ENCODE measurements at regions not wholly inside any gene's neighbourhood (a gene's known extent, or its start where the extent isn't known, plus 50 kb on each side); places are given as distances from the start of the nearest gene placed in this dataset.

GRCh38 chr14:82084813-82085212, 551.2 kb upstream of the SEL1L start:
- TF ChIP-seq, protein P1, sequence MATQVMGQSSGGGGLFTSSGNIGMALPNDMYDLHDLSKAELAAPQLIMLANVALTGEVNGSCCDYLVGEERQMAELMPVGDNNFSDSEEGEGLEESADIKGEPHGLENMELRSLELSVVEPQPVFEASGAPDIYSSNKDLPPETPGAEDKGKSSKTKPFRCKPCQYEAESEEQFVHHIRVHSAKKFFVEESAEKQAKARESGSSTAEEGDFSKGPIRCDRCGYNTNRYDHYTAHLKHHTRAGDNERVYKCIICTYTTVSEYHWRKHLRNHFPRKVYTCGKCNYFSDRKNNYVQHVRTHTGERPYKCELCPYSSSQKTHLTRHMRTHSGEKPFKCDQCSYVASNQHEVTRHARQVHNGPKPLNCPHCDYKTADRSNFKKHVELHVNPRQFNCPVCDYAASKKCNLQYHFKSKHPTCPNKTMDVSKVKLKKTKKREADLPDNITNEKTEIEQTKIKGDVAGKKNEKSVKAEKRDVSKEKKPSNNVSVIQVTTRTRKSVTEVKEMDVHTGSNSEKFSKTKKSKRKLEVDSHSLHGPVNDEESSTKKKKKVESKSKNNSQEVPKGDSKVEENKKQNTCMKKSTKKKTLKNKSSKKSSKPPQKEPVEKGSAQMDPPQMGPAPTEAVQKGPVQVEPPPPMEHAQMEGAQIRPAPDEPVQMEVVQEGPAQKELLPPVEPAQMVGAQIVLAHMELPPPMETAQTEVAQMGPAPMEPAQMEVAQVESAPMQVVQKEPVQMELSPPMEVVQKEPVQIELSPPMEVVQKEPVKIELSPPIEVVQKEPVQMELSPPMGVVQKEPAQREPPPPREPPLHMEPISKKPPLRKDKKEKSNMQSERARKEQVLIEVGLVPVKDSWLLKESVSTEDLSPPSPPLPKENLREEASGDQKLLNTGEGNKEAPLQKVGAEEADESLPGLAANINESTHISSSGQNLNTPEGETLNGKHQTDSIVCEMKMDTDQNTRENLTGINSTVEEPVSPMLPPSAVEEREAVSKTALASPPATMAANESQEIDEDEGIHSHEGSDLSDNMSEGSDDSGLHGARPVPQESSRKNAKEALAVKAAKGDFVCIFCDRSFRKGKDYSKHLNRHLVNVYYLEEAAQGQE (IDR thresholded peaks at IDR 0.05; ENCODE audit: insufficient read depth in 1 of 2, low read depth in 2 of 2, low read length in 2 of 2): peak in 1 of 2 experiments; percentile 81; a peak in 2 of 4 replicates
- TF ChIP-seq POLR2AphosphoS5 (IDR thresholded peaks at IDR 0.05; ENCODE audit: low read depth, low read length) (no peak), FOXP2 (optimal IDR thresholded peaks at IDR 0.05; ENCODE audit: borderline replicate concordance, extremely low read depth, extremely low read length, insufficient read depth) (no peak), TAF1 (IDR thresholded peaks at IDR 0.05; ENCODE audit: borderline replicate concordance, insufficient read depth, low read length) (no peak)

- TF ChIP-seq FOXP2 (optimal IDR thresholded peaks at IDR 0.05; ENCODE audit: borderline replicate concordance, extremely low read depth, extremely low read length, insufficient read depth): no peak
- no peak for TF ChIP-seq POLR2AphosphoS5 (IDR thresholded peaks at IDR 0.05; ENCODE audit: low read depth, low read length)
- TF ChIP-seq, protein P1 (IDR thresholded peaks at IDR 0.05; ENCODE audit: insufficient read depth in 1 of 2, low read depth in 2 of 2, low read length in 2 of 2): no peak
- no peak for TF ChIP-seq TAF1 (IDR thresholded peaks at IDR 0.05; ENCODE audit: borderline replicate concordance, insufficient read depth, low read length)
- no peak for TF ChIP-seq SIN3A (IDR thresholded peaks at IDR 0.05; ENCODE audit: borderline replicate concordance, insufficient read depth, low read length)
These were observed 557.4 kb upstream of the SEL1L start for GRCh38 chr14:82091097-82091496.

GRCh38 chr14:82094829-82095345, 561.2 kb upstream of the SEL1L start:
- TF ChIP-seq, protein P1 (IDR thresholded peaks at IDR 0.05; ENCODE audit: insufficient read depth in 1 of 2, low read depth in 2 of 2, low read length in 2 of 2): no peak
- TF ChIP-seq FOXP2 (optimal IDR thresholded peaks at IDR 0.05; ENCODE audit: borderline replicate concordance, extremely low read depth, extremely low read length, insufficient read depth) (no peak), SIN3A (IDR thresholded peaks at IDR 0.05; ENCODE audit: borderline replicate concordance, insufficient read depth, low read length) (no peak), TAF1 (IDR thresholded peaks at IDR 0.05; ENCODE audit: borderline replicate concordance, insufficient read depth, low read length) (no peak), POLR2AphosphoS5 (IDR thresholded peaks at IDR 0.05; ENCODE audit: low read depth, low read length) (no peak)

GRCh38 chr14:82104013-82104412, 570.4 kb upstream of the SEL1L start:
- no peak for TF ChIP-seq SIN3A (IDR thresholded peaks at IDR 0.05; ENCODE audit: borderline replicate concordance, insufficient read depth, low read length)
- TF ChIP-seq FOXP2 (optimal IDR thresholded peaks at IDR 0.05; ENCODE audit: borderline replicate concordance, extremely low read depth, extremely low read length, insufficient read depth): no peak
- TF ChIP-seq POLR2AphosphoS5 (IDR thresholded peaks at IDR 0.05; ENCODE audit: low read depth, low read length): no peak
- no peak for TF ChIP-seq TAF1 (IDR thresholded peaks at IDR 0.05; ENCODE audit: borderline replicate concordance, insufficient read depth, low read length)
- TF ChIP-seq, protein P1 (IDR thresholded peaks at IDR 0.05; ENCODE audit: insufficient read depth in 1 of 2, low read depth in 2 of 2, low read length in 2 of 2): no peak
